GM12878 (cell line): ENCODE measurements at regions not wholly inside any gene's neighbourhood (a gene's known extent, or its start where the extent isn't known, plus 50 kb on each side); places are given as distances from the start of the nearest gene placed in this dataset.

ENCODE experiments used
- ATAC-seq: fragments of 200-7000 bp; cut with Tn5 transposase; 3 replicates; pipeline ENCODE4 v1.9.1; 2020; ENCODE audit warnings: mild to moderate bottlenecking, moderate library complexity
- BruUV-seq: library from RNA; stranded (reverse); fragments of 400-500 nt; replicated peaks from 2 replicates; lab custom pipeline; 2021; lab: Mats Ljungman, UMichigan
- CTCF ChIA-PET: fragments of 300-600 bp; sonication (Branson Sonifier 250); formaldehyde crosslinking; extraction: SDS; loops from one replicate; lab custom pipeline; 2021; ENCODE audit warnings: inconsistent platforms; lab: Yijun Ruan, JAX
- POLR2A ChIA-PET: fragments of 350-600 bp; formaldehyde crosslinking; extraction: SDS; loops from one replicate; lab custom pipeline; 2021; ENCODE audit warnings: inconsistent platforms; lab: Charles Lee
- RAD21 ChIA-PET: fragments of 300-600 bp; sonication (Branson Sonifier 250); formaldehyde crosslinking; loops from one replicate; lab custom pipeline; 2023; ENCODE audit warnings: antibody characterized with exemption; ENCODE audit not compliant: unreplicated experiment; lab: Charles Lee
- SMC1A ChIA-PET: fragments of 300-600 bp; sonication (Branson Sonifier 250); formaldehyde crosslinking; loops from one replicate; lab custom pipeline; 2023; ENCODE audit not compliant: unreplicated experiment, uncharacterized antibody; lab: Charles Lee
- DNase-seq: peaks from one replicate; pipeline ENCODE4 v3.0.0-alpha.2; 2011; ENCODE audit warnings: low read depth, low spot score
- FAIRE-seq: peaks from 3 replicates; lab custom pipeline; 2011; peaks lifted over from hg19 to GRCh38; lab: Jason Lieb, UNC
- H2AFZ ChIP-seq: 2 replicates; pipeline ENCODE4 v1.6.0; 2011; ENCODE audit warnings: low read depth, low read length, control low read depth; ENCODE audit not compliant: control insufficient read depth
- H3K27ac ChIP-seq: 2 replicates; pipeline ENCODE4 v1.5.1; 2011; ENCODE audit warnings: control low read depth; ENCODE audit not compliant: control insufficient read depth, insufficient read depth
- H3K27me3 ChIP-seq, 2 experiments: replicated peaks in 1 of 2; 2 replicates each; pipeline versions ENCODE4 v1.6.0 to v1.6.1; 2011; ENCODE audit warnings: low read length in 1 of 2; ENCODE audit not compliant: control insufficient read depth in 2 of 2, insufficient read depth in 2 of 2
- H3K36me3 ChIP-seq, 2 experiments: 2 replicates each; pipeline ENCODE4 v1.5.1; 2011; ENCODE audit warnings: low read length in 1 of 2; ENCODE audit not compliant: control insufficient read depth in 2 of 2, insufficient read depth in 2 of 2
- H3K4me1 ChIP-seq: 2 replicates; pipeline ENCODE4 v1.6.1; 2011; ENCODE audit warnings: mild to moderate bottlenecking, low read length, moderate library complexity, mixed read lengths; ENCODE audit not compliant: control insufficient read depth, insufficient read depth
- H3K4me2 ChIP-seq: 2 replicates; pipeline ENCODE4 v1.6.0; 2011; ENCODE audit warnings: control low read depth; ENCODE audit not compliant: control insufficient read depth, insufficient read depth
- H3K4me3 ChIP-seq: fragments of 200-600 bp; sonication (generic); 2 replicates; pipeline ENCODE4 v1.5.1; 2016
- H3K79me2 ChIP-seq: 2 replicates; pipeline ENCODE4 v1.6.0; 2011; ENCODE audit warnings: low read length; ENCODE audit not compliant: control insufficient read depth, insufficient read depth
- H3K9ac ChIP-seq: 2 replicates; pipeline ENCODE4 v1.8.0; 2011; ENCODE audit warnings: low read length, control low read depth, mixed read lengths; ENCODE audit not compliant: control insufficient read depth, insufficient read depth
- H3K9me3 ChIP-seq: replicated peaks from 3 replicates; pipeline ENCODE4 v1.5.1; 2011; ENCODE audit warnings: mild to moderate bottlenecking, low read length; ENCODE audit not compliant: control insufficient read depth, insufficient read depth
- H4K20me1 ChIP-seq: 2 replicates; pipeline ENCODE4 v1.6.0; 2011; ENCODE audit not compliant: control insufficient read depth, insufficient read depth
- ATF7 ChIP-seq: fragments of 450-650 bp; IDR thresholded peaks from 2 replicates; pipeline ENCODE4 v1.6.1; 2016; ENCODE audit warnings: low read depth, mild to moderate bottlenecking
- CBX3 ChIP-seq: fragments of 200-600 bp; sonication (generic); IDR thresholded peaks from 2 replicates; pipeline ENCODE4 v1.6.1; 2016; ENCODE audit warnings: low read depth, borderline replicate concordance
- EZH2 ChIP-seq: IDR thresholded peaks from 2 replicates; pipeline ENCODE4 v1.6.1; 2012; ENCODE audit warnings: low read depth, mild to moderate bottlenecking, control low read depth, inconsistent platforms, low read length, borderline replicate concordance; ENCODE audit not compliant: control insufficient read depth
- GATAD2B ChIP-seq: fragments of 450-650 bp; conservative IDR thresholded peaks from 2 replicates; pipeline ENCODE4 v1.6.1; 2017; ENCODE audit warnings: low read depth, mild to moderate bottlenecking, moderate library complexity
- LARP7 ChIP-seq: fragments of 450-650 bp; IDR thresholded peaks from 2 replicates; pipeline ENCODE4 v1.6.1; 2017; ENCODE audit warnings: mild to moderate bottlenecking
- SIN3A ChIP-seq: IDR thresholded peaks from 2 replicates; pipeline ENCODE4 v1.6.1; 2012; ENCODE audit warnings: low read depth, low read length, improper control_type of control experiment
- SMARCA5 ChIP-seq: fragments of 450-650 bp; IDR thresholded peaks from 2 replicates; pipeline ENCODE4 v1.6.1; 2017; ENCODE audit warnings: mild to moderate bottlenecking
- TAF1 ChIP-seq: IDR thresholded peaks from 2 replicates; pipeline ENCODE4 v1.6.1; 2011; ENCODE audit warnings: mild to moderate bottlenecking, low read depth, low read length, borderline replicate concordance
- TCF7 ChIP-seq: IDR thresholded peaks from 2 replicates; pipeline ENCODE4 v1.6.1; 2014; ENCODE audit warnings: antibody characterized with exemption, borderline replicate concordance
- ZNF274 ChIP-seq: IDR thresholded peaks from one replicate; pipeline ENCODE4 v1.8.0; 2011; ENCODE audit not compliant: insufficient read length, insufficient read depth
- WGBS: methylation state at CpG from one replicate; pipeline ENCODE4 v1.1.6; 2016; ENCODE audit warnings: low lambda C conversion rate; ENCODE audit not compliant: insufficient replicate concordance, insufficient coverage; ENCODE audit errors: missing lambda C conversion rate; 5-methylcytosine and 5-hydroxymethylcytosine counted together
- in situ Hi-C: fragments of 300-500 bp; cut with MboI; formaldehyde crosslinking; loops from 9 replicates; pipeline ENCODE4 v1.14.3; 2018; ENCODE audit warnings: mixed read lengths
- intact Hi-C: fragments of 100-400 bp; cut with micrococcal nuclease; formaldehyde crosslinking; loops from one replicate; pipeline ENCODE4 v1.14.2; 2022; ENCODE audit not compliant: unreplicated experiment
- TF ChIP-seq, protein P1 (sequence below): IDR thresholded peaks from 2 replicates; pipeline ENCODE4 v1.6.1; 2011; ENCODE audit warnings: borderline replicate concordance, low read depth, mild to moderate bottlenecking, moderate library complexity, mixed read lengths, low read length; ENCODE audit not compliant: insufficient read depth; ENCODE audit errors: extremely low read length
- TF ChIP-seq, protein P2 (sequence below): fragments of 450-650 bp; IDR thresholded peaks from 2 replicates; pipeline ENCODE4 v1.6.1; 2017; ENCODE audit warnings: mild to moderate bottlenecking, low read depth, inconsistent platforms; ENCODE audit not compliant: poor library complexity, severe bottlenecking
- TF ChIP-seq, protein P3 (sequence below): IDR thresholded peaks from 2 replicates; pipeline ENCODE4 v1.6.1; 2012; ENCODE audit warnings: mild to moderate bottlenecking, low read depth, low read length

DNA sequence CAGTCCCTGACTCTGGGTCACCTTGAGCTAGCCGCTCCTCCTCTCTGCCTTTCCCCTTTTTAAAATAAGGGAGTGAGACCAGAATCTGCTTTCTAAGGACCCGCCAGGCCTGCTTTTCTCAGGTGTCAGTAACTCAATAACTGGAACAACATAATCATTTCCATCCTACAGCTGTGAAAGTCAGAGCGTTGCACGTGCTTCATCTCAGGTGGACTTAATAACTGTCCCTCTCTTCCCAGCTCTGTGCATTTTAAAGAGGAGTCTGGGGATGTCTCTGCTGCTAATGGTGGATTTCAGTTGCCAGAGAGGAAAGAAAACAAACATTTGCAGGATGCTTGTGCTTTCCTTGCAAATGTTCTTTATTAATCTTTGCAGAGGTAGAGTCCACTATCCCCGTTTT is 93.7 kb downstream of the PCDH1 start (continued):
- TF ChIP-seq, protein P1, sequence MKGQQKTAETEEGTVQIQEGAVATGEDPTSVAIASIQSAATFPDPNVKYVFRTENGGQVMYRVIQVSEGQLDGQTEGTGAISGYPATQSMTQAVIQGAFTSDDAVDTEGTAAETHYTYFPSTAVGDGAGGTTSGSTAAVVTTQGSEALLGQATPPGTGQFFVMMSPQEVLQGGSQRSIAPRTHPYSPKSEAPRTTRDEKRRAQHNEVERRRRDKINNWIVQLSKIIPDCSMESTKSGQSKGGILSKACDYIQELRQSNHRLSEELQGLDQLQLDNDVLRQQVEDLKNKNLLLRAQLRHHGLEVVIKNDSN = no peak
- TF ChIP-seq SMARCA5 = no peak
- no peak for TF ChIP-seq GATAD2B
- no peak for TF ChIP-seq ZNF274
- TF ChIP-seq, protein P2, sequence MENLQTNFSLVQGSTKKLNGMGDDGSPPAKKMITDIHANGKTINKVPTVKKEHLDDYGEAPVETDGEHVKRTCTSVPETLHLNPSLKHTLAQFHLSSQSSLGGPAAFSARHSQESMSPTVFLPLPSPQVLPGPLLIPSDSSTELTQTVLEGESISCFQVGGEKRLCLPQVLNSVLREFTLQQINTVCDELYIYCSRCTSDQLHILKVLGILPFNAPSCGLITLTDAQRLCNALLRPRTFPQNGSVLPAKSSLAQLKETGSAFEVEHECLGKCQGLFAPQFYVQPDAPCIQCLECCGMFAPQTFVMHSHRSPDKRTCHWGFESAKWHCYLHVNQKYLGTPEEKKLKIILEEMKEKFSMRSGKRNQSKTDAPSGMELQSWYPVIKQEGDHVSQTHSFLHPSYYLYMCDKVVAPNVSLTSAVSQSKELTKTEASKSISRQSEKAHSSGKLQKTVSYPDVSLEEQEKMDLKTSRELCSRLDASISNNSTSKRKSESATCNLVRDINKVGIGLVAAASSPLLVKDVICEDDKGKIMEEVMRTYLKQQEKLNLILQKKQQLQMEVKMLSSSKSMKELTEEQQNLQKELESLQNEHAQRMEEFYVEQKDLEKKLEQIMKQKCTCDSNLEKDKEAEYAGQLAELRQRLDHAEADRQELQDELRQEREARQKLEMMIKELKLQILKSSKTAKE = no peak

GRCh38 chr5:141783947-141784296 is 94.3 kb downstream of the PCDH1 start:
- WGBS = 0% methylated on average over 1 of the region's 4 CpGs
- Histone ChIP-seq H3K4me3 (no peak overlapping the region), H3K79me2 (no peaks in the 10 kb centered on the region), H2AFZ (no peak overlapping the region), H3K9ac (no peak overlapping the region), H3K36me3 (no peaks in the 10 kb centered on the region), H3K4me1 (no peaks in the 10 kb centered on the region), H3K9me3 (no peaks in the 10 kb centered on the region), H3K4me2 (no peak overlapping the region), H3K27ac (no peak overlapping the region), H3K27me3 (peaks cover 0 to 3% of the 10 kb centered on the region in 2 experiments; a peak in 2 of 4 replicates), H4K20me1 (no peaks in the 10 kb centered on the region)
- ChIA-PET SMC1A (no interaction called here), RAD21 (no interaction called here), CTCF (interaction anchor here (0.8 to 1.1 kb wide), 2 partner anchors 52 to 542 kb away, joined by 3 read pairs; no protein-coding TSS in a partner anchor), POLR2A (no interaction called here)
- no TSS peak for BruUV-seq
- intact Hi-C loops = no loop called here
- ATAC-seq (no peak), DNase-seq (no peak), FAIRE-seq (no peak)
- in situ Hi-C loops = no loop called here
- TF ChIP-seq EZH2 = no peak
- no peak for TF ChIP-seq CBX3
- no peak for TF ChIP-seq LARP7
- TF ChIP-seq, protein P2 = no peak
- TF ChIP-seq TCF7 = no peak
- TF ChIP-seq, protein P3, sequence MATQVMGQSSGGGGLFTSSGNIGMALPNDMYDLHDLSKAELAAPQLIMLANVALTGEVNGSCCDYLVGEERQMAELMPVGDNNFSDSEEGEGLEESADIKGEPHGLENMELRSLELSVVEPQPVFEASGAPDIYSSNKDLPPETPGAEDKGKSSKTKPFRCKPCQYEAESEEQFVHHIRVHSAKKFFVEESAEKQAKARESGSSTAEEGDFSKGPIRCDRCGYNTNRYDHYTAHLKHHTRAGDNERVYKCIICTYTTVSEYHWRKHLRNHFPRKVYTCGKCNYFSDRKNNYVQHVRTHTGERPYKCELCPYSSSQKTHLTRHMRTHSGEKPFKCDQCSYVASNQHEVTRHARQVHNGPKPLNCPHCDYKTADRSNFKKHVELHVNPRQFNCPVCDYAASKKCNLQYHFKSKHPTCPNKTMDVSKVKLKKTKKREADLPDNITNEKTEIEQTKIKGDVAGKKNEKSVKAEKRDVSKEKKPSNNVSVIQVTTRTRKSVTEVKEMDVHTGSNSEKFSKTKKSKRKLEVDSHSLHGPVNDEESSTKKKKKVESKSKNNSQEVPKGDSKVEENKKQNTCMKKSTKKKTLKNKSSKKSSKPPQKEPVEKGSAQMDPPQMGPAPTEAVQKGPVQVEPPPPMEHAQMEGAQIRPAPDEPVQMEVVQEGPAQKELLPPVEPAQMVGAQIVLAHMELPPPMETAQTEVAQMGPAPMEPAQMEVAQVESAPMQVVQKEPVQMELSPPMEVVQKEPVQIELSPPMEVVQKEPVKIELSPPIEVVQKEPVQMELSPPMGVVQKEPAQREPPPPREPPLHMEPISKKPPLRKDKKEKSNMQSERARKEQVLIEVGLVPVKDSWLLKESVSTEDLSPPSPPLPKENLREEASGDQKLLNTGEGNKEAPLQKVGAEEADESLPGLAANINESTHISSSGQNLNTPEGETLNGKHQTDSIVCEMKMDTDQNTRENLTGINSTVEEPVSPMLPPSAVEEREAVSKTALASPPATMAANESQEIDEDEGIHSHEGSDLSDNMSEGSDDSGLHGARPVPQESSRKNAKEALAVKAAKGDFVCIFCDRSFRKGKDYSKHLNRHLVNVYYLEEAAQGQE = no peak
- no peak for TF ChIP-seq TAF1
- no peak for TF ChIP-seq SIN3A
- no peak for TF ChIP-seq ATF7
